Fibroblast of lung (primary cell): ENCODE measurements at regions not wholly inside any gene's neighbourhood (a gene's known extent, or its start where the extent isn't known, plus 50 kb on each side); places are given as distances from the start of the nearest gene placed in this dataset.

Source experiments
- DNase-seq, 2 donors: peaks; one replicate each; pipeline versions ENCODE4 v3.0.0 to v3.0.0-alpha.2; 2010; ENCODE audit warnings: low read depth in 2 of 2
- H2AFZ ChIP-seq: 2 replicates; pipeline ENCODE4 v1.5.1; 2012; ENCODE audit warnings: low read length, control low read depth, inconsistent platforms
- H3K27ac ChIP-seq: 2 replicates; pipeline ENCODE4 v1.5.1; 2011; ENCODE audit warnings: low read length, control low read depth; ENCODE audit not compliant: insufficient read depth
- H3K27me3 ChIP-seq: 2 replicates; pipeline ENCODE4 v1.5.1; 2011; ENCODE audit warnings: mild to moderate bottlenecking, low read length; ENCODE audit not compliant: control insufficient read depth, insufficient read depth
- H3K36me3 ChIP-seq: 2 replicates; pipeline ENCODE4 v1.5.1; 2011; ENCODE audit warnings: low read length; ENCODE audit not compliant: control insufficient read depth, insufficient read depth
- H3K4me1 ChIP-seq: 2 replicates; pipeline ENCODE4 v1.5.1; 2011; ENCODE audit warnings: low read length; ENCODE audit not compliant: control insufficient read depth, insufficient read depth; ENCODE audit errors: extremely low read depth
- H3K4me2 ChIP-seq: 2 replicates; pipeline ENCODE4 v1.5.1; 2011; ENCODE audit warnings: low read length, control low read depth; ENCODE audit not compliant: insufficient read depth; ENCODE audit errors: extremely low read depth
- H3K4me3 ChIP-seq, 4 experiments: fragments of 200-600 bp in 1 of 4; sonication (generic) in 1 of 4; replicated peaks in 1 of 4; 2 replicates each; pipeline ENCODE4 v1.5.1; 2011 to 2016; ENCODE audit warnings: low read length in 4 of 4, low read depth in 3 of 4, mild to moderate bottlenecking in 3 of 4, control low read depth in 2 of 4, inconsistent platforms in 1 of 4, mixed read lengths in 1 of 4; ENCODE audit not compliant: insufficient read depth in 1 of 4; ENCODE audit errors: control extremely low read depth in 1 of 4
- H3K79me2 ChIP-seq: 2 replicates; pipeline ENCODE4 v1.5.1; 2012; ENCODE audit warnings: mild to moderate bottlenecking, low read length, inconsistent platforms; ENCODE audit not compliant: control insufficient read depth, insufficient read depth
- H3K9ac ChIP-seq: 2 replicates; pipeline ENCODE4 v1.5.1; 2011; ENCODE audit warnings: mild to moderate bottlenecking, low read length, control low read depth; ENCODE audit not compliant: insufficient read depth
- H3K9me3 ChIP-seq: 2 replicates; pipeline ENCODE4 v1.5.1; 2012; ENCODE audit warnings: low read depth, low read length; ENCODE audit not compliant: control insufficient read depth, insufficient read depth
- H4K20me1 ChIP-seq: 2 replicates; pipeline ENCODE4 v1.5.1; 2011; ENCODE audit warnings: low read length; ENCODE audit not compliant: control insufficient read depth, insufficient read depth; ENCODE audit errors: extremely low read depth
- EZH2 ChIP-seq: IDR thresholded peaks from 2 replicates; pipeline ENCODE4 v1.5.1; 2012; ENCODE audit warnings: low read length, control low read depth, mild to moderate bottlenecking; ENCODE audit errors: missing control alignments
- TF ChIP-seq, protein P1 (sequence below), 2 donors: IDR thresholded peaks in 1 of 2; conservative IDR thresholded peaks in 1 of 2; 1 replicate in 1 of 2; 2 replicates in 1 of 2; pipeline ENCODE4 v1.5.1; 2011 to 2012; ENCODE audit warnings: low read length in 2 of 2, control low read depth in 1 of 2, inconsistent platforms in 1 of 2, low read depth in 1 of 2, mild to moderate bottlenecking in 1 of 2

DNA sequence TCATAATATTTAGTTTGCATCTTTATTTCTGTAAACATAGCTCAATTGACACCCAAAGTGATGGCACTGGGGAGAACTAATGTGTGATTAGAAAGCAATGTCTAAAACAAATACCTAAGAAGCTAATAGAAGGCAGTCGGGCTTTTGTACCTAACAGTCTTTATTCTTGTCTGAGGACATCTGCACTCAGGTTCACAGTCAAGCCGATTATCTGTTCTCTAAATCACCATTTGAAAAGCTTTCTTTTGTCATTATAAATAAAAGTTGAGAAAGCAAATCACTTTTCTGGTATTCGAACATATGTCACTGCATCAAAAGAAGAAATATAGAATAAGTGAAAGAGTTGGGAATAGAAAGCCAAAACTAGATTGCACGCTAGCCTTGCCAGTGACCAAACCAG is 2037.9 kb upstream of the TENM3 start:
- Histone ChIP-seq H3K9ac (no peak overlapping the region), H2AFZ (no peak overlapping the region), H3K27me3 (no peaks in the 10 kb centered on the region), H3K9me3 (no peaks in the 10 kb centered on the region), H4K20me1 (no peaks in the 10 kb centered on the region), H3K36me3 (no peaks in the 10 kb centered on the region), H3K4me2 (no peak overlapping the region), H3K4me1 (no peaks in the 10 kb centered on the region), H3K27ac (no peak overlapping the region), H3K4me3 (no peak overlapping the region), H3K79me2 (no peaks in the 10 kb centered on the region)
- DNase-seq = no peak
- TF ChIP-seq EZH2 = no peak
- TF ChIP-seq, protein P1, sequence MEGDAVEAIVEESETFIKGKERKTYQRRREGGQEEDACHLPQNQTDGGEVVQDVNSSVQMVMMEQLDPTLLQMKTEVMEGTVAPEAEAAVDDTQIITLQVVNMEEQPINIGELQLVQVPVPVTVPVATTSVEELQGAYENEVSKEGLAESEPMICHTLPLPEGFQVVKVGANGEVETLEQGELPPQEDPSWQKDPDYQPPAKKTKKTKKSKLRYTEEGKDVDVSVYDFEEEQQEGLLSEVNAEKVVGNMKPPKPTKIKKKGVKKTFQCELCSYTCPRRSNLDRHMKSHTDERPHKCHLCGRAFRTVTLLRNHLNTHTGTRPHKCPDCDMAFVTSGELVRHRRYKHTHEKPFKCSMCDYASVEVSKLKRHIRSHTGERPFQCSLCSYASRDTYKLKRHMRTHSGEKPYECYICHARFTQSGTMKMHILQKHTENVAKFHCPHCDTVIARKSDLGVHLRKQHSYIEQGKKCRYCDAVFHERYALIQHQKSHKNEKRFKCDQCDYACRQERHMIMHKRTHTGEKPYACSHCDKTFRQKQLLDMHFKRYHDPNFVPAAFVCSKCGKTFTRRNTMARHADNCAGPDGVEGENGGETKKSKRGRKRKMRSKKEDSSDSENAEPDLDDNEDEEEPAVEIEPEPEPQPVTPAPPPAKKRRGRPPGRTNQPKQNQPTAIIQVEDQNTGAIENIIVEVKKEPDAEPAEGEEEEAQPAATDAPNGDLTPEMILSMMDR (conservative IDR thresholded peaks at IDR 0.05 in 1 of 2, IDR thresholded peaks at IDR 0.05 in 1 of 2; ENCODE audit: low read depth in 1 of 2, low read length in 2 of 2) = no peak

DNA sequence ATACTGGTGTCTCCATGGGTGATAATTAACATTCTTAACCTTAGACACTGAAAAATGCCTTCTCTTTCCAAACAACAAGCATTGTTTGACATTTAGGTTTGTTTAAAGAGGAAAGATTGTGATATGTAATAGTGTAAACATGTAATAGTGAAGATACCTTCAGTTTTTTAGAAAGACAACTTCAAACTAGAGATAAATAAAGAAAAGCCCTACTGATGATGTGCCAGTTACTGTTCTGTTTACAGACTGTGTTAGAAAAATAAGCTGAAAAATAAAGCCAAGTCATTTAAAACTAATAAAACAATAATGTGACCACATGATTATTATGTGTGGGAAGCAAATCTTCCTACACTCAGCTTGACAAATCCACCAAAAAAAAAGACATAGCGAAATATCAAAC is 2035.3 kb upstream of the TENM3 start:
- Histone ChIP-seq H3K79me2 (no peaks in the 10 kb centered on the region), H3K4me2 (no peak overlapping the region), H3K27me3 (no peaks in the 10 kb centered on the region), H3K9ac (no peak overlapping the region), H2AFZ (no peak overlapping the region), H3K36me3 (no peaks in the 10 kb centered on the region), H3K9me3 (no peaks in the 10 kb centered on the region), H4K20me1 (no peaks in the 10 kb centered on the region), H3K27ac (no peak overlapping the region), H3K4me3 (no peak overlapping the region), H3K4me1 (no peaks in the 10 kb centered on the region)
- no peak for DNase-seq
- TF ChIP-seq EZH2 = no peak
- TF ChIP-seq, protein P1 (conservative IDR thresholded peaks at IDR 0.05 in 1 of 2, IDR thresholded peaks at IDR 0.05 in 1 of 2; ENCODE audit: low read depth in 1 of 2, low read length in 2 of 2) = no peak

DNA sequence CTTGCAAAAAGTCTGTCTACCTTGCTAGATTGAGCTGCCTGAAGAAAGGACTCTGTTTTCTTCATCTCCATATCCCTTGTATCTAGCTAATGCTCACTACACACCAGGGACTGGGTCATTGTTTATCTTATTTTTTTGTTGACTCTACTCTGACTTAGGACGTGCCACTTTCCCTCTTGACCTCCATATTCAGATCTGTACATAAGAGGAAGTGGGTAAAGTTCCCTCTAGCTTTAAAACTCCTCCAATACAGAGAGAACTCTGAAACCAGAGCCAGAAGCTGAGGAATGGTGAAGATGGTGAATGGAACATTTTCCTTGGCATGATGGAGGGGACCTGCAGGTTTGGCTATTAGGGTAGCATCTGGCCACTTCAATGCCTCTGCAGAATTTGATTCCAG is 2026.1 kb upstream of the TENM3 start:
- Histone ChIP-seq H3K4me3 (no peak overlapping the region), H3K27me3 (no peaks in the 10 kb centered on the region), H4K20me1 (no peaks in the 10 kb centered on the region), H3K4me2 (no peak overlapping the region), H3K36me3 (no peaks in the 10 kb centered on the region), H3K4me1 (no peaks in the 10 kb centered on the region), H3K9me3 (no peaks in the 10 kb centered on the region), H3K9ac (no peak overlapping the region), H3K27ac (no peak overlapping the region), H3K79me2 (no peaks in the 10 kb centered on the region), H2AFZ (no peak overlapping the region)
- no peak for DNase-seq
- TF ChIP-seq, protein P1 (conservative IDR thresholded peaks at IDR 0.05 in 1 of 2, IDR thresholded peaks at IDR 0.05 in 1 of 2; ENCODE audit: low read depth in 1 of 2, low read length in 2 of 2) = no peak
- TF ChIP-seq EZH2 = no peak
